ENCODE measurements at regions not wholly inside any gene's neighbourhood (a gene's known extent, or its start where the extent isn't known, plus 50 kb on each side); places are given as distances from the start of the nearest gene placed in this dataset.

DNA sequence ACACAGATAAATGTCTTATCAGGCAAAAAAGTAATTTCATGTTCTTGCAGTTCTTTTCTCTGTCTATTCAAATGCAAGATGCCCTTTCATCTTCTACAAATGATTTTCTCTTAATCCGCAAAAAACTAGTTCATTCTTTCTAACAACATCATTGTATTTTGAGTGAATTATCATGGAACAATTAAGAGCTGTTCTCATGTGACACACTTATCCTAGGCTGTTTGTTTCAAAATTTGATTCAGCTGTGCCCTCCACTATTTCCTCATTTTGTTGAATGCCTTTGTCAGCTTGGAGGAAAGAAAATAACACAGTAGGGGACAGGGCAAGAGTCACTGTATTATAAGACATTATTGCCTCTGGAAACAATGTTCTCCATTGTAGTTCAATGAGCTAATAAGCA is 396.9 kb downstream of the KCTD12 start:
- 88% methylated on average over 1 of the region's 1 CpG for WGBS, 2 donors
- Histone ChIP-seq H3K36me3 (no peaks in the 10 kb centered on the region), H3K4me1 (no peaks in the 10 kb centered on the region), H3K27me3 (no peaks in the 10 kb centered on the region), H3K4me3 (no peak overlapping the region), H3K9me3 (no peaks in the 10 kb centered on the region), H3K27ac (no peak overlapping the region)
- TF ChIP-seq, protein P1, sequence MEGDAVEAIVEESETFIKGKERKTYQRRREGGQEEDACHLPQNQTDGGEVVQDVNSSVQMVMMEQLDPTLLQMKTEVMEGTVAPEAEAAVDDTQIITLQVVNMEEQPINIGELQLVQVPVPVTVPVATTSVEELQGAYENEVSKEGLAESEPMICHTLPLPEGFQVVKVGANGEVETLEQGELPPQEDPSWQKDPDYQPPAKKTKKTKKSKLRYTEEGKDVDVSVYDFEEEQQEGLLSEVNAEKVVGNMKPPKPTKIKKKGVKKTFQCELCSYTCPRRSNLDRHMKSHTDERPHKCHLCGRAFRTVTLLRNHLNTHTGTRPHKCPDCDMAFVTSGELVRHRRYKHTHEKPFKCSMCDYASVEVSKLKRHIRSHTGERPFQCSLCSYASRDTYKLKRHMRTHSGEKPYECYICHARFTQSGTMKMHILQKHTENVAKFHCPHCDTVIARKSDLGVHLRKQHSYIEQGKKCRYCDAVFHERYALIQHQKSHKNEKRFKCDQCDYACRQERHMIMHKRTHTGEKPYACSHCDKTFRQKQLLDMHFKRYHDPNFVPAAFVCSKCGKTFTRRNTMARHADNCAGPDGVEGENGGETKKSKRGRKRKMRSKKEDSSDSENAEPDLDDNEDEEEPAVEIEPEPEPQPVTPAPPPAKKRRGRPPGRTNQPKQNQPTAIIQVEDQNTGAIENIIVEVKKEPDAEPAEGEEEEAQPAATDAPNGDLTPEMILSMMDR (IDR thresholded peaks at IDR 0.05), result no peak
- TF ChIP-seq POLR2AphosphoS5 (IDR thresholded peaks at IDR 0.05) (no peak), EP300 (IDR thresholded peaks at IDR 0.05) (no peak), POLR2A (IDR thresholded peaks at IDR 0.05) (no peak)
- no peak for DNase-seq
- no peak for ATAC-seq (ENCODE audit: low FRiP score in 2 of 2)

DNA sequence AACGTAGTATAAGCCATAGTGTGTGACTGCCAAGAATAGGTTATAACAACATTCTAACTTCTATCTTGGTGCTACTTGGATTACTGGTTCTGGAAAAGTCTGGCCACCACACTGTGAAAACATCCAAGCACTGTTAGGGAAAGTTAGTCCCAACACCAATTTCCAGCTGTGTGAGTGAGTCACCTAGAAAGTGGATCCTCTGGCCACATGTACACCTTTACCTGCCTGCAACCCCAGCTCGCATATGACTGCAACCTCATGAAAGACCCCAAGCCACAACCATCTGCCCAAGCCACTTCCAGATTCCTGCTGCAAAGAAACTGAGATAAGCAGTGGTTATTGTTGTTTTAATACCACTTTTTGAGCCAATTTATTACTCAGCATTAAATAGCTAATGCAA is 404.5 kb downstream of the KCTD12 start:
- Histone ChIP-seq H3K4me3 (no peak overlapping the region), H3K4me1 (no peaks in the 10 kb centered on the region), H3K27me3 (no peaks in the 10 kb centered on the region), H3K36me3 (no peaks in the 10 kb centered on the region), H3K9me3 (no peaks in the 10 kb centered on the region), H3K27ac (no peak overlapping the region)
- no peak for ATAC-seq (ENCODE audit: low FRiP score in 2 of 2)
- no peak for TF ChIP-seq POLR2AphosphoS5 (IDR thresholded peaks at IDR 0.05)
- TF ChIP-seq, protein P1 (IDR thresholded peaks at IDR 0.05), result no peak
- no peak for TF ChIP-seq EP300 (IDR thresholded peaks at IDR 0.05)
- TF ChIP-seq POLR2A (IDR thresholded peaks at IDR 0.05), result no peak
- 77 to 88% methylated on average over 2 of the region's 2 CpGs for WGBS, 2 donors
- DNase-seq, result no peak

DNA sequence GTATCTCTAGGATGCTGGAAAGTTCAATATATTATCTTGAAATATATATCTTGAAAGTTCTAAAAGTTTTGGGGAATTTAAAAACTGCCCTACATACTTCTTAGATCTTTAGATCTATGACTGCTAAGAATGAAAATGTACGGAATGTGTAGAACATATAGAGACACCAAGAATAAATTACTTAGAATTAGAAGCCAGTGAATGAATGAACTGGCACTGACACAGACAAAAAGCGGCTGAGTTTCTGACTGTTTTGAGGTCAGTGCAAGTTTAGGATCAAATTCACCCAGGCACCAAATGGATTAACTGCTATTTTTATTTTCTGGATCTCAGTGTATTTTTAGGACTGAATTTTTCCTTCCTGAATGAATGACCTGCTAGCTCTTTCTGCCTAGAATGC is 411.2 kb downstream of the KCTD12 start:
- Histone ChIP-seq H3K4me3 (no peak overlapping the region), H3K9me3 (no peaks in the 10 kb centered on the region), H3K27me3 (no peaks in the 10 kb centered on the region), H3K27ac (peak overlapping the region in 1 of 4 donors; percentile 27), H3K36me3 (no peaks in the 10 kb centered on the region), H3K4me1 (peaks cover 0 to 4% (median 0%) of the 10 kb centered on the region in 4 donors)
- DNase-seq, result no peak
- no peak for ATAC-seq (ENCODE audit: low FRiP score in 2 of 2)
- 80 to 85% methylated on average over 2 of the region's 2 CpGs for WGBS, 2 donors
- TF ChIP-seq EP300 (IDR thresholded peaks at IDR 0.05), result no peak
- no peak for TF ChIP-seq POLR2A (IDR thresholded peaks at IDR 0.05)
- TF ChIP-seq, protein P1 (IDR thresholded peaks at IDR 0.05), result no peak
- TF ChIP-seq POLR2AphosphoS5 (IDR thresholded peaks at IDR 0.05), result no peak

DNA sequence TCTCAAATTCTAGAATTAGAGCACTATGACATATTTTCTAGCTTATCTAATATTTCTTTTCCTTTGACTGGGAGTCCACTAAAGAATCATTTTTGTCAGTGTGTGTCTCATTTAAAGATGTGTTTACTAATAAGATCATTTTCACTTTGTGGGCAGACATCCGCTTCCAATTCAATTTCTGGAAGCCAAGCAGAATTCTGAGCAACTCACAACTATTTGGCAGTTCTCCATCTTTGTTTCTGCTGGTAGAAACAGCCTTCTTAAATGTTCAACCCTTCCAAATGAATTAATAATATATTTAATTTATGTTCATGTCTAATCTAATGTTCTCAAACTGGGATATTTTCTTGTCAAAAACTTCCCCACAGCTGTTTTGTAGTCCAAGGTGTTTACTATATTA is 411.8 kb downstream of the KCTD12 start:
- no peak for ATAC-seq (ENCODE audit: low FRiP score in 2 of 2)
- DNase-seq, result no peak
- H3K36me3 ChIP-seq, result no peaks in the 10 kb centered on the region
- 62 to 64% methylated on average over 1 of the region's 1 CpG for WGBS, 2 donors
- peak overlapping the region in 1 of 4 donors; percentile 51 for H3K27ac ChIP-seq
- no peaks in the 10 kb centered on the region for H3K27me3 ChIP-seq
- TF ChIP-seq POLR2AphosphoS5 (IDR thresholded peaks at IDR 0.05) (no peak), POLR2A (IDR thresholded peaks at IDR 0.05) (no peak), EP300 (IDR thresholded peaks at IDR 0.05) (no peak)
- TF ChIP-seq, protein P1 (IDR thresholded peaks at IDR 0.05), result no peak
- H3K4me1 ChIP-seq, result peaks cover 0 to 4% (median 0%) of the 10 kb centered on the region in 4 donors
- no peaks in the 10 kb centered on the region for H3K9me3 ChIP-seq
- H3K4me3 ChIP-seq, result no peak overlapping the region

DNA sequence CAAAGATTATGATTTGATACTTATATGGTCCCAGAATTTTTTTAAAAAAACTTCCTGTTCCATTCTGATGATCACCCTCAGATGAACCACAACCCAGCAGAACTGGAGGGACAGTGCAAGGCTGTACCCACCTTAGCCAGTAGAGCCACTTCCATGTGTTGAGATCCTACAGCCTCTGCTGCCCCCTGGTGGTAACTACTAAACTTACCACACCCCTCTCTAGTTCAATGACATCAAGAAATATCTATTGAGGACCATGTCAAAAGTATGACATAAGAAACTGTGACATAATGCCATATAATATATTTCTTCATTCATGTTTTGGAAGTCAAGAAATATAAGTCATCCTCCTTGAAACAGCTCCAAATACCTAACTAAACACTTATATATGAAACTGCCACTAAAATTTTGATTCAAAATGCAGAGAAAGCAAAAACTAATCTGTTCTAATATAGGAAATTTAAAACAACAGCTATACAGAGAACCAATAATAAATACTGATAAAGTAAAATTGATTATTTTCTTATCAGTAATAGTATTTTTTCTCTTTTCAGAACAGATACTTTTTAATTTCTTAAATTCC is 412.6 kb downstream of the KCTD12 start:
- H3K36me3 ChIP-seq, result no peaks in the 10 kb centered on the region
- no peak overlapping the region for H3K4me3 ChIP-seq
- no peaks in the 10 kb centered on the region for H3K27me3 ChIP-seq
- H3K9me3 ChIP-seq, result no peaks in the 10 kb centered on the region
- H3K27ac ChIP-seq, result peak overlapping the region in 1 of 4 donors; percentile 51
- ATAC-seq (ENCODE audit: low FRiP score in 2 of 2), result peak; percentile 93 to 97
- H3K4me1 ChIP-seq, result peaks cover 0 to 4% (median 0%) of the 10 kb centered on the region in 4 donors
- TF ChIP-seq, protein P1 (IDR thresholded peaks at IDR 0.05), result peak; percentile 78 to 92 (median 88)
- TF ChIP-seq POLR2A (IDR thresholded peaks at IDR 0.05), result no peak
- DNase-seq, result peak in 1 of 2 donors; percentile 73

Measured in upper lobe of left lung (tissue), 6 donors.